ENCODE measurements at regions not wholly inside any gene's neighbourhood (a gene's known extent, or its start where the extent isn't known, plus 50 kb on each side); places are given as distances from the start of the nearest gene placed in this dataset.

DNA sequence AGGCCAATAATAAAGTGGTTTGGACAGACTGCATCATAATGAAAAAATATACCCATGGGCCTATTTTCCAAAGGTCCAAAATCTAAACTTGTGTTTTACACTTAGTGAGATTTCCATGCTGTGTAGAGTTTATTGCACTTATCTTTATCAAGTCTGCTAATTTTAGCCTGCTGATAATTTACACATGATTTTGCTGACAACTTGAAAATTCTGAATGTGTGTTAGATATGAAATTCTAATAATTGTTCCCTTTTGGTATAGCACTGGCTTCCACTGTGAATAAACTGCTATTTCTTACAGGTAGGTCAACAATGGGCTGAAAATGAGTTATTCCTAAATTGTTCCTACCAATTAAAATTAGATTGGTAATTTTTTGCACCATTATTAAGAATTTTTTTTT lies 589.1 kb upstream of the ANO3 start:
- Histone ChIP-seq H3K27ac (no peak overlapping the region), H4K20me1 (no peaks in the 10 kb centered on the region), H3K4me1 (no peaks in the 10 kb centered on the region), H3K9me3 (replicated peaks in 1 of 11) (no peaks in the 10 kb centered on the region), H3K27me3 (no peaks in the 10 kb centered on the region), H3K36me3 (no peaks in the 10 kb centered on the region), H3K4me2 (no peak overlapping the region), H3K4me3 (no peak overlapping the region), H3K9ac (no peak overlapping the region)
- no peak for TF ChIP-seq Cebpa-rat (IDR thresholded peaks at IDR 0.05)

GRCh38 chr11:25755381-25755780 lies 576.5 kb upstream of the ANO3 start:
- H3K27me3 ChIP-seq, result no peaks in the 10 kb centered on the region
- H3K9me3 ChIP-seq (replicated peaks in 1 of 11), result peaks cover 9 to 27% (median 15%) of the 10 kb centered on the region in 11 experiments; a peak in 18 of 22 replicates
- H3K4me1 ChIP-seq, result no peaks in the 10 kb centered on the region
- H3K4me2 ChIP-seq, result no peak overlapping the region
- no peaks in the 10 kb centered on the region for H4K20me1 ChIP-seq
- no peaks in the 10 kb centered on the region for H3K36me3 ChIP-seq
- H3K27ac ChIP-seq, result no peak overlapping the region
- H3K9ac ChIP-seq, result no peak overlapping the region
- no peak overlapping the region for H3K4me3 ChIP-seq
- TF ChIP-seq Cebpa-rat (IDR thresholded peaks at IDR 0.05), result no peak

DNA sequence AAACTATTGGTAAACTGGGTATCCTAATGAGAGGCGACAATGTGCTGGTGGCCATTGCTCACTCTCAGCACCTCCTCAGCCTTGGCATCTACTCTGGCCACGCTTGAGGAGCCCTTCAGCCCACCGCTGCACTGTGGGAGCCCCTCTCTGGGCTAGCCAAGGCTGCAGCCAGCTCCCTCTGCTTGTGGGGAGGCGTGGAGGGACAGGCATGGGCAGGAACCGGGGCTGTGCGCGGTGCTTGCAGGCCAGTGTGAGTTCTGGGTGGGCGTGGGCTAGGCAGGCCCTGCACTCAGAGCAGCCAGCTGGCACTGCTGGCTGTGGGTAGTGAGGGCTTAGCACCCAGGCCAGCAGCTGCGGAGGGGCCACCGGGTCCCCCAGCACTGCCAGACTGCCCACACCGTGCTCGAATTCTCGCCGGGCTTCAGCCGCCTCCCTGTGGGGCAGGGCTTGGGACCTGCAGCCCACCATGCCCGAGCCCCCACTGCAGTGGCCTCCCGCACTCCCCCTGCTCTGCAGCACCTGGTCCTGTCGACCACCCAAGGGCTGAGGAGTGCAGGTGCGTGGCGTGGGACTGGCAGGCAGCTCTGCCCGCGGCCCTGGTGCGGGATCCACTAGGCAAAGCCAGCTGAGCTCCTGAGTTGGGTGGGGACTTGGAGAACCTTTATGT lies 575.9 kb upstream of the ANO3 start:
- H4K20me1 ChIP-seq, result no peaks in the 10 kb centered on the region

GRCh38 chr11:25758145-25758661 lies 573.7 kb upstream of the ANO3 start:
- H3K9ac ChIP-seq, result no peak overlapping the region

More for the DNA sequence above, 575.9 kb upstream of the ANO3 start:
- Histone ChIP-seq H3K27ac (no peak overlapping the region), H3K4me2 (no peak overlapping the region), H3K9me3 (replicated peaks in 1 of 11) (peaks cover 9 to 27% (median 15%) of the 10 kb centered on the region in 11 experiments; a peak in 18 of 22 replicates), H3K36me3 (no peaks in the 10 kb centered on the region), H3K4me1 (no peaks in the 10 kb centered on the region), H3K27me3 (no peaks in the 10 kb centered on the region), H3K4me3 (no peak overlapping the region), H3K9ac (no peak overlapping the region)
- no peak for TF ChIP-seq Cebpa-rat (IDR thresholded peaks at IDR 0.05)

DNA sequence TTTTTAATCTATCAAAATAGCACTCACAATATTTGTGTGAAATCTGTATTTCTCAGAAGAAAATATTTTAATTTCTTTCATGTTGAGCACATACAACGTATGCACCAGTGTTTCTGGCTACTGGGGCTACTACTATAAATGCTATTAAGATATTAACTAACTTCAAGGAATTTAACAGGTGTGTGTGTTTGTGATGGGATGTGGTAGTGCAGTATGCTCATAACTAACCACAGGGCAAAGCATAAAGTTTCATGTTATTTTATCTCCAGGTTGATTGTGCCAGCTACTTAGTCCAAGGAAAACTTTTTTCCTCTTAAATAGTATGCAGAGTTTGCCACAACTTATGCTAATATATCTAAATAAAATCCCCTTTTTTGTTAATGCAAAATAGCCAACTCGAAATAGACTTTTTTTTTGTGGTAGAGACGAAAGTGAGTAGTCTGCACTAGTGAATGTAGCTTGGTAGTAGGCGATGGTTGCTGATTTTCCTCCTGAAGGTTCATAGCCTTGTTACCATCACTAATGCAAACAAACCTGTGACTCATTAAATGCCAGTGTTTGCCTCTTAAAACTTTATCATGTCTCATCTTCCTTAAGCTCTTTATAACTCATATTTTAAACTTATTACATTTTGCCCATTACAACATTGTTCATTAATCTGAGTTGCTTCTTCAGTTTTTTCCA lies 565.5 kb upstream of the ANO3 start:
- Histone ChIP-seq H3K4me1 (no peaks in the 10 kb centered on the region), H3K27ac (no peak overlapping the region), H3K9ac (no peak overlapping the region), H3K4me2 (no peak overlapping the region), H3K36me3 (no peaks in the 10 kb centered on the region), H4K20me1 (no peaks in the 10 kb centered on the region), H3K27me3 (no peaks in the 10 kb centered on the region), H3K4me3 (no peak overlapping the region), H3K9me3 (replicated peaks in 1 of 11) (no peaks in the 10 kb centered on the region; a peak in 1 of 22 replicates)
- TF ChIP-seq Cebpa-rat (IDR thresholded peaks at IDR 0.05), result no peak

More at GRCh38 chr11:25758145-25758661, 573.7 kb upstream of the ANO3 start:
- Histone ChIP-seq H3K9me3 (replicated peaks in 1 of 11) (peaks cover 9 to 27% (median 15%) of the 10 kb centered on the region in 11 experiments; a peak in 19 of 22 replicates), H3K36me3 (no peaks in the 10 kb centered on the region), H4K20me1 (no peaks in the 10 kb centered on the region), H3K4me3 (no peak overlapping the region), H3K4me1 (no peaks in the 10 kb centered on the region), H3K27ac (no peak overlapping the region), H3K27me3 (no peaks in the 10 kb centered on the region), H3K4me2 (no peak overlapping the region)
- TF ChIP-seq Cebpa-rat (IDR thresholded peaks at IDR 0.05), result no peak

DNA sequence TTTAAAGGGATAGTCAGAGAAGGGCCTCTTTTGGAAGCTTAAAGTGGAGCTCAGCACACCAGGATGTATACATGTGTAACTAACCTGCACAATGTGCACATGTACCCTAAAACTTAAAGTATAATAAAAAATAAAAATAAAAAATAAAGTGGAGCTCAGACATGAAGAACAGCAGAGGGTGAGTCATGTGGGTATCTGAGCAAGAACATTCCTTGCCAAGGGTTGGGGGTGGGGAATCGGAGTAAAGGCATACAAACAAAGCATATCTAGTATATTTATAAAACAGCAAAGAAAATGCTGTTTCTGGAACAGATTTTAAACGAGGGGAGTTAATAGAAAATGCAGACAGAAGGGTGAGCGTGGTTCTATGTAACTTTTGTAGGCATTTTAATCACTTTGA lies 562.6 kb upstream of the ANO3 start:
- H3K4me2 ChIP-seq, result no peak overlapping the region
- H3K9ac ChIP-seq, result no peak overlapping the region
- no peaks in the 10 kb centered on the region for H3K36me3 ChIP-seq
- H4K20me1 ChIP-seq, result no peaks in the 10 kb centered on the region
- H3K9me3 ChIP-seq (replicated peaks in 1 of 11), result no peaks in the 10 kb centered on the region
- H3K27ac ChIP-seq, result no peak overlapping the region
- no peak for TF ChIP-seq Cebpa-rat (IDR thresholded peaks at IDR 0.05)
- no peaks in the 10 kb centered on the region for H3K4me1 ChIP-seq
- no peak overlapping the region for H3K4me3 ChIP-seq
- H3K27me3 ChIP-seq, result no peaks in the 10 kb centered on the region

DNA sequence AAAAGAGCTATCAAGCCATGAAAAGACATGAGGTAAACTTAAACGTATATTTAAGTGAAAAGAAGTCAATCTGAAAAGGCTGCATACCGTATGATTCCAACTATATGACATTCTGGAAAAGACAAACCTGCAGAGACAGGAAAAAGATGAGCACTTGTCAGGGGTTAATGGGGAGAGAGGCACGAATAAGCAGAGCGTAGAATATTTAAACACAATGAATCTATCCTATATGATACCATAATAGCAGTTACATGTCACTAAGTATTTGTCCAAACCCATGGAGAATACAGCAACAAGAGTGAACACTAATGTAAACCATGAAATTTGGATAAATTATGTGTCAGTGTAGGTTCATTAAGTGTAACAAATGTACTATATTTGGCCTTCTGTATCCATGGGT lies 560.3 kb upstream of the ANO3 start:
- Histone ChIP-seq H3K4me3 (no peak overlapping the region), H3K4me1 (no peaks in the 10 kb centered on the region), H4K20me1 (no peaks in the 10 kb centered on the region), H3K36me3 (no peaks in the 10 kb centered on the region), H3K4me2 (no peak overlapping the region), H3K9me3 (replicated peaks in 1 of 11) (no peaks in the 10 kb centered on the region), H3K27me3 (no peaks in the 10 kb centered on the region), H3K27ac (no peak overlapping the region), H3K9ac (no peak overlapping the region)
- no peak for TF ChIP-seq Cebpa-rat (IDR thresholded peaks at IDR 0.05)

- Histone ChIP-seq H3K27me3 (no peaks in the 10 kb centered on the region), H3K4me1 (no peaks in the 10 kb centered on the region), H3K4me3 (no peak overlapping the region), H3K27ac (no peak overlapping the region), H4K20me1 (no peaks in the 10 kb centered on the region), H3K4me2 (no peak overlapping the region), H3K36me3 (no peaks in the 10 kb centered on the region), H3K9ac (no peak overlapping the region), H3K9me3 (replicated peaks in 1 of 11) (no peaks in the 10 kb centered on the region)
- no peak for TF ChIP-seq Cebpa-rat (IDR thresholded peaks at IDR 0.05)
These were observed 556.3 kb upstream of the ANO3 start for GRCh38 chr11:25775603-25776002.

DNA sequence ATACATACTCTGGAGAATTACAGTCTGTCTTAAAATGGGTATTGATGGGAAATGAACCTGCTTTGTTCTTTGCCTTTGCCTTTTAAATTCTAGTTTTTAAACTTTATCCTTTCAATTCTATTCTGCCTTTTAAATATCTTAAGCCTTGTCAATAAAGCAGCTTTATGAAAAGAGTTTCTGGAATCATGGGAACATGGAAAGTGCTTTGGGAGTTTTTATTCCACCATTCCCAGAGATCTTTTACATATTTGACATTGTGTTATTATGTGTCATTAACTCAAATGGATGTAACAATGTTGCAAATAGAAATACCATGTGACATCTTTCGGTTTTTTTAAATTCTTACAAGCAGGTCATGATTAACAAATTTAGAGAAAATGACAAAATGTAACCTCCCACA lies 555.7 kb upstream of the ANO3 start:
- no peak overlapping the region for H3K4me3 ChIP-seq
- H3K4me1 ChIP-seq, result no peaks in the 10 kb centered on the region
- H4K20me1 ChIP-seq, result no peaks in the 10 kb centered on the region
- no peaks in the 10 kb centered on the region for H3K36me3 ChIP-seq
- H3K9ac ChIP-seq, result no peak overlapping the region
- H3K27me3 ChIP-seq, result no peaks in the 10 kb centered on the region
- H3K9me3 ChIP-seq (replicated peaks in 1 of 11), result no peaks in the 10 kb centered on the region
- no peak for TF ChIP-seq Cebpa-rat (IDR thresholded peaks at IDR 0.05)
- H3K4me2 ChIP-seq, result no peak overlapping the region
- no peak overlapping the region for H3K27ac ChIP-seq

DNA sequence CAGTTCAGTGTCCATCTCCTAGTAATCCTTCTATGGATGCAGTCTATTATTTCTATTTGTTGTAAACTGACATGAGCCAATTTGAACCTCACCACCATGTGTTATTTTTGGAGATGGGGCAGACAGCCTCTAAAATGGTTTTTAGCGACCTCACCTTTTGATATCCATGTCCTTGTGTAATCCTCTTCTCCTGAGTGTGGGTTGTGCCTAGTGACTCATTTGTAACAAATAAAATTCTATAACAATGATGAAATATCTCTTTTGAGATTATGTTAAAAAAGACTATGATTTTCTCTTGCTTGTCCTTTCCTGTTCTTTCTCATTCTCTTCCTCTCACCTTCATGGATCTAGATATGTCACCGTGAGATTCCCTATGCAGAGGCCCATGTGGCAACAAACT lies 554.6 kb upstream of the ANO3 start:
- Histone ChIP-seq H3K9ac (no peak overlapping the region), H4K20me1 (no peaks in the 10 kb centered on the region), H3K4me3 (no peak overlapping the region), H3K36me3 (no peaks in the 10 kb centered on the region), H3K27me3 (no peaks in the 10 kb centered on the region), H3K4me2 (no peak overlapping the region), H3K4me1 (no peaks in the 10 kb centered on the region), H3K27ac (no peak overlapping the region), H3K9me3 (replicated peaks in 1 of 11) (no peaks in the 10 kb centered on the region)
- no peak for TF ChIP-seq Cebpa-rat (IDR thresholded peaks at IDR 0.05)

Measured in BLaER1 treated with 17β-estradiol and CSF1 and Interleukin-3, amounts not matched to agents 10 nM and 100 nM (cell line).